Left colon (tissue), 2 donors: ENCODE measurements at regions not wholly inside any gene's neighbourhood (a gene's known extent, or its start where the extent isn't known, plus 50 kb on each side); places are given as distances from the start of the nearest gene placed in this dataset.
"Not testable (repeated sequence)": the region's sequence is repeated elsewhere in the genome, so short reads cannot be mapped to it uniquely, and the experiment has no call there.

Experiments
- ATAC-seq: fragments of 200-7000 bp; cut with Tn5 transposase; one replicate; pipeline ENCODE4 v1.9.1; 2020; ENCODE audit warnings: mild to moderate bottlenecking, moderate library complexity
- DNase-seq, 2 donors: peaks; one replicate each; pipeline ENCODE4 v3.0.0-alpha.2; 2020
- intact Hi-C, 2 donors: fragments of 100-400 bp; cut with DNase I in 1 of 2; cut with micrococcal nuclease in 1 of 2; formaldehyde crosslinking; loops; one replicate each; pipeline versions ENCODE4 v1.11.2 to v1.14.0; 2022; cut with DNase I, micrococcal nuclease
- donor health status: DM: no; HTN: no; CAD: no.
- donor health status: DM: yes; HTN: yes; CAD: no.

- intact Hi-C loops, DNase-seq, ATAC-seq: not testable (repeated sequence)
Measured at GRCh38 chr2:228513480-228513879, 332.0 kb upstream of the SPHKAP start.

GRCh38 chr2:228509021-228509420, 327.5 kb upstream of the SPHKAP start:
- ATAC-seq (no peak), DNase-seq (no peak)
- intact Hi-C loops: no loop called here

GRCh38 chr2:228507870-228508269, 326.4 kb upstream of the SPHKAP start:
- intact Hi-C loops: no loop called here
- no peak for ATAC-seq
- DNase-seq: no peak

- ATAC-seq: no peak
- no peak for DNase-seq
- intact Hi-C loops: no loop called here
Measured at GRCh38 chr2:228507231-228507824, 325.8 kb upstream of the SPHKAP start.

DNA sequence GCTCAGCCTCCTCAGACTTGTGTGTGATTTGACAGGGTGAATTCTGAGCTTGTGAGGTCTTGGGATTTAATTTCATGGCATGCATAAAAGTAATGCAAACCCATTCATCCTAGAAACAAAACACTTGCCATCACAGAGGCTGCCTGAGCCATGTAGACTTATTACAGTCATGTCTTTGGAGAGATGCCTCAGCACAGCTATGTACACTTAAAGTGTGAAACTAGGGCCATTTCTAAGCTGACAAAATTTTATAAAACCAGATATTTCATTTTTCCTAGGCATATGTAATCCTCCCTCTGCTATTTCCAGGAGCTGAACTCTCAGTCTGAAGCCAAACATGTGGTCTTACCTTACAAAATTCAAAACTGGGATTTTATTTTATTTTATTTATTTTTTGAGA, 322.2 kb upstream of the SPHKAP start:
- ATAC-seq (no peak), DNase-seq (no peak)
- intact Hi-C loops: no loop called here

- DNase-seq (no peak), ATAC-seq (no peak)
- intact Hi-C loops: no loop called here
Measured at GRCh38 chr2:228493852-228494251, 312.4 kb upstream of the SPHKAP start.

DNA sequence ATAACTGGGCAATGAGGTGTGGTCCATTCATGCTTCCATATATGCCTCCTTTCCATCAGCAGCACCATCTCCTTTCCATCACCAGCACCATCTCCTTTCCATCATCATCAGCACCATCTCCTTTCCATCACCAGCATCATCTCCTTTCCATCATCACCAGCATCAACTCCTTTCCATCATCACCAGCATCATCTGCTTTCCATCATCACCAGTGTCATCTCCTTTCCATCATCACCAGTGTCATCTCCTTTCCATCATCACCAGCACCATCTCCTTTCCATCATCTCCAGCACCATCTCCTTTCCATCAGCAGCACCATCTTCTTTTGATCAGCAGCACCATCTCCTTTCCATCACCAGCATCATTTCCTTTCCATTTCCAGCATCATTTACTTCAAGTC, 297.5 kb upstream of the SPHKAP start:
- intact Hi-C loops: no loop called here
- ATAC-seq (no peak), DNase-seq (no peak)

GRCh38 chr2:228474466-228474865, 293.0 kb upstream of the SPHKAP start:
- no peak for ATAC-seq
- intact Hi-C loops: no loop called here
- no peak for DNase-seq

- DNase-seq (no peak), ATAC-seq (no peak)
- intact Hi-C loops: no loop called here
Measured at GRCh38 chr2:228469721-228470120, 288.2 kb upstream of the SPHKAP start.

- intact Hi-C loops: no loop called here
- DNase-seq (no peak), ATAC-seq (no peak)
Measured at GRCh38 chr2:228466851-228467250, 285.4 kb upstream of the SPHKAP start.

DNA sequence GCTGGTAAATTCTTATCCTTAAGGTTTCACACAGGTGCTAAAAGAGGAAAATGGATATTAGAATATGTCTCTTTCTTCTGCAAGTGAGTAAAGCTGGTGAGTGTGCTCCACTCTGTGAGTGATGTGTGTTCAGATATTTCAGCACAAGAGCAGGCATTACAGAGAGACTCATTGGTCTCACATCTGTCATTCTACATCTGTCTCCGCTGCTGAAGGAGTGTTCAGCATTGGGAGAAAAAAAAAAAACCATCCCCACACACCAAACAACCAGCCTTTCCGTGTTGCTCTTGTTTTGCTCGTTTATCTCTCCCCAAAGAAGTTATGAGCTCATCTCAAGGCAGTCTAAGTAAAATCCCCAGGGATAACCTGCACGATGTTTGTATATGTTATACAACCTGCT, 283.9 kb upstream of the SPHKAP start:
- DNase-seq (no peak), ATAC-seq (no peak)
- intact Hi-C loops: no loop called here

DNA sequence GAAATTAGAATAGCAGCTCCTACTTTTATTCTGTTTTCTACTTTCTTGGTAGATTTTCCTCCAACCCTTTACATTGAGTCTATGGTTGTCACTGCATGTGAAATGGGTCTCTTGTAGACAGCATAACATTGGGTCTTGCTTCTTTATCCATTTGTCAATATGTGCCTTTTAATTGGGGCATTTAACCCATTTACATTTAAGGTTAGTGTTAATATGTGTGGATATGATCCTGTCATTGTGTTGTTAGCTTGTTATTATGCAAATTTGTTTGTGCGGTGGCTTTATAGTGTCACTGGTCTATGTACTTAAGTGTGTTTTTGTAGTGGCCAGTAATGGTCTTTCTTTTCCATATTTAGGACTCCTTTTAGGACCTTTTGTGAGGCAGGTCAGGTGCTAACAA, 276.9 kb upstream of the SPHKAP start:
- ATAC-seq (no peak), DNase-seq (no peak)
- intact Hi-C loops: no loop called here

DNA sequence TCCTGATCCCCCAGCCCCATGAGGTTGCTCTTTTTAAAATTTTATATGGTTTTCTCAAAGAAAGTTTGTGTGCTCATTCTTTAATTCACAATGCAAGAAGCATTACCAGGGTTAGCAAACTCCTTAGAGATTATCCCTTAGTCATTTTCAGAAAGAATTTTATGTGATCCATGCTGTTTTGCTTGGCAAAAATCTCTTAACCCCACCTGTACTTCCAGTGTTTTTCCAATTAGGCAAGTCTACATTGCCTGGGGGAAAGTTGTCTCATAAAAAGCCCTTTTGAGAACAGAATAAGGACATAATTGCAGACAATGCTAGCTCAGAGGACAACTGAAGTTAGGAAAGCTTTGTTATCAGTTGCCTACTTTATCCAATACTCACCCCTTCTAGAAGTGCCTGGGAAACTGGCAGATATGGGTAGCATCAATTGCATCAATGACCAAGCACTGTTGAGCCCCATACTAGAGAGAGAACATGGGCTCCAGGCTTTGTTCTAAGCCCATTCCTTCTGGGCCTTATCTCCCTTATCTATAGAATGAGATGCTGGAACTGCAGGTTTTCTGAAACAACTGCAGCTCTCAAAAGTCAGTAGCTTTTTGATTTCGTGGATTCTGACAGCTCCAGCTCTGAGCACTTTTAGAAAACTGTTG, 265.9 kb upstream of the SPHKAP start:
- DNase-seq (no peak), ATAC-seq (no peak)
- intact Hi-C loops: no loop called here

- intact Hi-C loops: no loop called here
- DNase-seq (no peak), ATAC-seq (no peak)
Measured at GRCh38 chr2:228446734-228447133, 265.2 kb upstream of the SPHKAP start.

- intact Hi-C loops: no loop called here
- DNase-seq: no peak
- no peak for ATAC-seq
Measured at GRCh38 chr2:228444161-228444560, 262.7 kb upstream of the SPHKAP start.

DNA sequence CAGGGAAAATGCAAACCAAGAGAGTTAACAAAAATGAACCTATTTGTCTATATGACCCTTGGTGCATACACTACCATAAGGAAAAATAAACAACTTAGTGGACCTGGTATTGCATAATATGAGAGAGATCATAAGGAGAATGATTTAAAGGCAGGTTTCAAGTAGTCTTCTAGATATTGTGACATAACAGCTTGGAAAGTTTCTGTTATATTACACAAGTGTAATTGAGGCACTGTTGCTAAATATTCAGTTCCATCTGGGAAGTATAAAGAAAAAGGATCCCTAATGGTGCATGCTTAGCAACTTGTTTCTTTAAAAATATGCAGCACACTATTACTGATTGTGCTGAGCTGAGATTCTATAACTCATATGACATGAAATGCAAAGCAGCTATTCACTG, 252.2 kb upstream of the SPHKAP start:
- intact Hi-C loops: no loop called here
- DNase-seq (no peak), ATAC-seq (no peak)

- DNase-seq (no peak), ATAC-seq (no peak)
- intact Hi-C loops: no loop called here
Measured at GRCh38 chr2:228432116-228432515, 250.6 kb upstream of the SPHKAP start.

- DNase-seq (no peak), ATAC-seq (no peak)
- intact Hi-C loops: no loop called here
Measured at GRCh38 chr2:228430986-228431385, 249.5 kb upstream of the SPHKAP start.

DNA sequence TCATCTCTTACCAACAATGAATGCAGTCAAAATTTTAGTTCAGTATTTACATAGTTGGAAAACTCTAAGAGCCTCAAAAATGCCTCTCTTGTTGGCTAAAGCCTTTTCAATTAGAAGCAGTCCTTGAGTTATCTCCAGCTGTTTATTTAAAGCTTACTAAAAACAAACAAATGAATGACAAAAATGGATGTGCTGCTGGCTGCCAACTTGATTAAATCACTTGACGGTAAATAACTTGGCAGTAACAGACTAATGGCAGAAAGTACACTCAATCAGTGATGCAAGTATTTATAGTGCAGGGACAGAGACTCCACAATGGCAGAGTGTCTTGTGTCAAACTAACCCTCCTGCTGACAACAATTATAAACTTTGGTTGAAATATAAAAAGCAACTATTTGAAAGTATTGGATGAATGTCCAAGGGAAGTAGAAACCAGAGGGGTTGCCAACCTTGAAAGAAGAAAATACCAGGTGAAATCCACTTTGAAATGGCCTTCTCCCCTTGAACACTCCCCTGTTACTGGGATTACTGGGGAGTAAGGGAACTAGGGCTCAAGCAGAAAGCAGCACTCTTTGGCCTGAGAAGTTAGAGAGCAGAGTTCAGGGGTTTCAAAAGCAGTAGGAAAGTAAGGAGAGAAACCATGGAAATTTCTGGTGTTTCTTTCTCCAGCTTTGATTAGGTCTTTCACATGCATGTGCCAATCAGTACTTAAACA, 245.2 kb upstream of the SPHKAP start:
- ATAC-seq: no peak
- DNase-seq: no peak
- intact Hi-C loops: no loop called here

- ATAC-seq, DNase-seq, intact Hi-C loops: not testable (repeated sequence)
Measured at GRCh38 chr2:228425411-228426060, 244.0 kb upstream of the SPHKAP start.
